Liver (tissue), 3 donors: ENCODE measurements at regions not wholly inside any gene's neighbourhood (a gene's known extent, or its start where the extent isn't known, plus 50 kb on each side); places are given as distances from the start of the nearest gene placed in this dataset.

Experiments used
- EGR1 ChIP-seq, 2 donors: IDR thresholded peaks; 2 replicates each; pipeline ENCODE4 v1.6.1; 2016 to 2018; ENCODE audit warnings: antibody characterized with exemption in 2 of 2, low read depth in 2 of 2
- FOXA2 ChIP-seq: IDR thresholded peaks from 2 replicates; pipeline ENCODE4 v1.6.1; 2016; ENCODE audit warnings: antibody characterized with exemption
- GABPA ChIP-seq, 2 donors: IDR thresholded peaks in 1 of 2; conservative IDR thresholded peaks in 1 of 2; 2 replicates each; pipeline ENCODE4 v1.6.1; 2016; ENCODE audit warnings: antibody characterized with exemption in 2 of 2, mild to moderate bottlenecking in 1 of 2, moderate library complexity in 1 of 2
- JUND ChIP-seq, 2 donors: IDR thresholded peaks; 2 replicates each; pipeline ENCODE4 v1.6.1; 2016; ENCODE audit warnings: antibody characterized with exemption in 2 of 2
- RAD21 ChIP-seq, 2 donors: IDR thresholded peaks; 2 replicates each; pipeline ENCODE4 v1.6.1; 2016; ENCODE audit warnings: antibody characterized with exemption in 2 of 2, mild to moderate bottlenecking in 2 of 2
- RXRA ChIP-seq, 2 donors: IDR thresholded peaks; 2 replicates each; pipeline ENCODE4 v1.6.1; 2017 to 2018; ENCODE audit warnings: antibody characterized with exemption in 2 of 2, mild to moderate bottlenecking in 1 of 2
- TAF1 ChIP-seq: conservative IDR thresholded peaks from 2 replicates; pipeline ENCODE4 v1.6.1; 2016; ENCODE audit warnings: antibody characterized with exemption, mild to moderate bottlenecking
- TF ChIP-seq, protein P1 (sequence below): fragments of 150-350 bp; IDR thresholded peaks from 2 replicates; pipeline ENCODE4 v1.5.1; 2017; ENCODE audit warnings: improper control_type of control experiment, low read depth, low read length; ENCODE audit not compliant: missing input control
- TF ChIP-seq, protein P2 (sequence below): IDR thresholded peaks from 2 replicates; pipeline ENCODE4 v1.6.1; 2016; ENCODE audit warnings: antibody characterized with exemption
- TF ChIP-seq, protein P3 (sequence below): IDR thresholded peaks from 2 replicates; pipeline ENCODE4 v1.6.1; 2016; ENCODE audit warnings: antibody characterized with exemption
- TF ChIP-seq, protein P4 (sequence below): IDR thresholded peaks from 2 replicates; pipeline ENCODE4 v1.6.1; 2016; ENCODE audit warnings: antibody characterized with exemption
- TF ChIP-seq, protein P5 (sequence below): IDR thresholded peaks from 2 replicates; pipeline ENCODE4 v1.6.1; 2016; ENCODE audit warnings: antibody characterized with exemption, mild to moderate bottlenecking
- donor health status: healthy.
- donor health status: healthy.

DNA sequence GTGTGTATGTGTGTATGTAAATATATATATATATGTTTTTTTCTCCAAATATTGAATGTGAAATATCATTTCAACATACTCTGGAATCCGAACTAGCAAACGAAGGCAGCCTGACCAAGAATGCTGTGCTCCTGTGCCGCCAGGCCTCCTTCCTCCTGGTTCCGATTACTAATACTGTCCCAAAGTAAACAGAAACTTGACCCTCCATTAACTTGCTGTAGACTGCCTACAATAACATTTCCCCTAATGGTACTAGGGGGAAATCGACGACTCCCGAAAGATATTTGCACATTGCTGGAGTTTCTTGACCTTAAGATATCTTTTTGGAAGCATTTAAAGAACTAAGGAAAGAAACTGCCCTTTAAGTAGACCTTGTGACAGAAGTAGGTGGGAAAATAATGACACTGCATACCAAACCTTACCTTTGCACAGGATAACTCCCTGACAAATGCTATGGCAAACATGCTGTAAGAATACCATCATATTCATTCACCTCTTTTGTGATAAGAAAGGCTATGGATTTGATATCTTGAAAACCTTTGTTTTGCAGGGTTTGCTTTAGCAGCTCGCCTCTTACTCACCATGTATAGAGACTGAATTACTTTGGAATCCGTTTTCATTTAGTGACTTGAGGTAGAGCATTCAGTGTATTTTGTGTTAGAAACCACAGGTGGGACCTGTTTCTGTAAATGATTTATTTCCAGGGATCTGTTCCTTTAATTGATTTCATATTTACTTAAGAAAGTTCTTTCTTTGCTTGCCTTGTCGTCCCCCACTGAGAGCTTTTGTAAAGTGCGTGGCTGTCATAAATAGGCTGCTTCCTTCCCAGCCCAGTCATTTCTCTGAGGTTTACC lies 80.1 kb downstream of the KLF5 start:
- TF ChIP-seq, protein P1, sequence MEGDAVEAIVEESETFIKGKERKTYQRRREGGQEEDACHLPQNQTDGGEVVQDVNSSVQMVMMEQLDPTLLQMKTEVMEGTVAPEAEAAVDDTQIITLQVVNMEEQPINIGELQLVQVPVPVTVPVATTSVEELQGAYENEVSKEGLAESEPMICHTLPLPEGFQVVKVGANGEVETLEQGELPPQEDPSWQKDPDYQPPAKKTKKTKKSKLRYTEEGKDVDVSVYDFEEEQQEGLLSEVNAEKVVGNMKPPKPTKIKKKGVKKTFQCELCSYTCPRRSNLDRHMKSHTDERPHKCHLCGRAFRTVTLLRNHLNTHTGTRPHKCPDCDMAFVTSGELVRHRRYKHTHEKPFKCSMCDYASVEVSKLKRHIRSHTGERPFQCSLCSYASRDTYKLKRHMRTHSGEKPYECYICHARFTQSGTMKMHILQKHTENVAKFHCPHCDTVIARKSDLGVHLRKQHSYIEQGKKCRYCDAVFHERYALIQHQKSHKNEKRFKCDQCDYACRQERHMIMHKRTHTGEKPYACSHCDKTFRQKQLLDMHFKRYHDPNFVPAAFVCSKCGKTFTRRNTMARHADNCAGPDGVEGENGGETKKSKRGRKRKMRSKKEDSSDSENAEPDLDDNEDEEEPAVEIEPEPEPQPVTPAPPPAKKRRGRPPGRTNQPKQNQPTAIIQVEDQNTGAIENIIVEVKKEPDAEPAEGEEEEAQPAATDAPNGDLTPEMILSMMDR = no peak
- TF ChIP-seq, protein P2, sequence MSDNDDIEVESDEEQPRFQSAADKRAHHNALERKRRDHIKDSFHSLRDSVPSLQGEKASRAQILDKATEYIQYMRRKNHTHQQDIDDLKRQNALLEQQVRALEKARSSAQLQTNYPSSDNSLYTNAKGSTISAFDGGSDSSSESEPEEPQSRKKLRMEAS = no peak
- TF ChIP-seq GABPA (IDR thresholded peaks at IDR 0.05 in 1 of 2, conservative IDR thresholded peaks at IDR 0.05 in 1 of 2) (no peak), RXRA (IDR thresholded peaks at IDR 0.05) (no peak), TAF1 (no peak), JUND (IDR thresholded peaks at IDR 0.05) (no peak), RAD21 (IDR thresholded peaks at IDR 0.05) (no peak), EGR1 (IDR thresholded peaks at IDR 0.05; ENCODE audit: low read depth in 2 of 2) (no peak), FOXA2 (no peak)
- TF ChIP-seq, protein P3, sequence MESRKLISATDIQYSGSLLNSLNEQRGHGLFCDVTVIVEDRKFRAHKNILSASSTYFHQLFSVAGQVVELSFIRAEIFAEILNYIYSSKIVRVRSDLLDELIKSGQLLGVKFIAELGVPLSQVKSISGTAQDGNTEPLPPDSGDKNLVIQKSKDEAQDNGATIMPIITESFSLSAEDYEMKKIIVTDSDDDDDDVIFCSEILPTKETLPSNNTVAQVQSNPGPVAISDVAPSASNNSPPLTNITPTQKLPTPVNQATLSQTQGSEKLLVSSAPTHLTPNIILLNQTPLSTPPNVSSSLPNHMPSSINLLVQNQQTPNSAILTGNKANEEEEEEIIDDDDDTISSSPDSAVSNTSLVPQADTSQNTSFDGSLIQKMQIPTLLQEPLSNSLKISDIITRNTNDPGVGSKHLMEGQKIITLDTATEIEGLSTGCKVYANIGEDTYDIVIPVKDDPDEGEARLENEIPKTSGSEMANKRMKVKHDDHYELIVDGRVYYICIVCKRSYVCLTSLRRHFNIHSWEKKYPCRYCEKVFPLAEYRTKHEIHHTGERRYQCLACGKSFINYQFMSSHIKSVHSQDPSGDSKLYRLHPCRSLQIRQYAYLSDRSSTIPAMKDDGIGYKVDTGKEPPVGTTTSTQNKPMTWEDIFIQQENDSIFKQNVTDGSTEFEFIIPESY = no peak
- TF ChIP-seq, protein P4, sequence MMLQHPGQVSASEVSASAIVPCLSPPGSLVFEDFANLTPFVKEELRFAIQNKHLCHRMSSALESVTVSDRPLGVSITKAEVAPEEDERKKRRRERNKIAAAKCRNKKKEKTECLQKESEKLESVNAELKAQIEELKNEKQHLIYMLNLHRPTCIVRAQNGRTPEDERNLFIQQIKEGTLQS = no peak
- TF ChIP-seq, protein P5, sequence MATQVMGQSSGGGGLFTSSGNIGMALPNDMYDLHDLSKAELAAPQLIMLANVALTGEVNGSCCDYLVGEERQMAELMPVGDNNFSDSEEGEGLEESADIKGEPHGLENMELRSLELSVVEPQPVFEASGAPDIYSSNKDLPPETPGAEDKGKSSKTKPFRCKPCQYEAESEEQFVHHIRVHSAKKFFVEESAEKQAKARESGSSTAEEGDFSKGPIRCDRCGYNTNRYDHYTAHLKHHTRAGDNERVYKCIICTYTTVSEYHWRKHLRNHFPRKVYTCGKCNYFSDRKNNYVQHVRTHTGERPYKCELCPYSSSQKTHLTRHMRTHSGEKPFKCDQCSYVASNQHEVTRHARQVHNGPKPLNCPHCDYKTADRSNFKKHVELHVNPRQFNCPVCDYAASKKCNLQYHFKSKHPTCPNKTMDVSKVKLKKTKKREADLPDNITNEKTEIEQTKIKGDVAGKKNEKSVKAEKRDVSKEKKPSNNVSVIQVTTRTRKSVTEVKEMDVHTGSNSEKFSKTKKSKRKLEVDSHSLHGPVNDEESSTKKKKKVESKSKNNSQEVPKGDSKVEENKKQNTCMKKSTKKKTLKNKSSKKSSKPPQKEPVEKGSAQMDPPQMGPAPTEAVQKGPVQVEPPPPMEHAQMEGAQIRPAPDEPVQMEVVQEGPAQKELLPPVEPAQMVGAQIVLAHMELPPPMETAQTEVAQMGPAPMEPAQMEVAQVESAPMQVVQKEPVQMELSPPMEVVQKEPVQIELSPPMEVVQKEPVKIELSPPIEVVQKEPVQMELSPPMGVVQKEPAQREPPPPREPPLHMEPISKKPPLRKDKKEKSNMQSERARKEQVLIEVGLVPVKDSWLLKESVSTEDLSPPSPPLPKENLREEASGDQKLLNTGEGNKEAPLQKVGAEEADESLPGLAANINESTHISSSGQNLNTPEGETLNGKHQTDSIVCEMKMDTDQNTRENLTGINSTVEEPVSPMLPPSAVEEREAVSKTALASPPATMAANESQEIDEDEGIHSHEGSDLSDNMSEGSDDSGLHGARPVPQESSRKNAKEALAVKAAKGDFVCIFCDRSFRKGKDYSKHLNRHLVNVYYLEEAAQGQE = no peak
